Mesenchymal stem cell (in vitro differentiated cells and primary cell): ENCODE measurements at regions not wholly inside any gene's neighbourhood (a gene's known extent, or its start where the extent isn't known, plus 50 kb on each side); places are given as distances from the start of the nearest gene placed in this dataset.

ENCODE experiments used
- DNase-seq: peaks from one replicate; pipeline ENCODE4 v3.0.0-alpha.2; 2013
- H2AFZ ChIP-seq: one replicate; pipeline ENCODE4 v1.6.1; 2013; ENCODE audit warnings: low read depth, mild to moderate bottlenecking, control low read depth, inconsistent platforms, low read length, moderate library complexity
- H2AK5ac ChIP-seq: 2 replicates; pipeline ENCODE4 v1.6.1; 2013; ENCODE audit warnings: low read length, moderate library complexity, mild to moderate bottlenecking, inconsistent platforms; ENCODE audit not compliant: severe bottlenecking
- H2BK120ac ChIP-seq: one replicate; pipeline ENCODE4 v1.6.1; 2013; ENCODE audit warnings: low read depth, mild to moderate bottlenecking, inconsistent platforms, low read length, moderate library complexity
- H2BK12ac ChIP-seq, 2 experiments: one replicate each; pipeline ENCODE4 v1.6.1; 2013; ENCODE audit warnings: inconsistent platforms in 2 of 2, low read length in 2 of 2, mild to moderate bottlenecking in 2 of 2, moderate library complexity in 2 of 2, control low read depth in 1 of 2
- H2BK15ac ChIP-seq: one replicate; pipeline ENCODE4 v1.6.1; 2013; ENCODE audit warnings: mild to moderate bottlenecking, low read depth, inconsistent platforms; ENCODE audit not compliant: poor library complexity, severe bottlenecking
- H2BK5ac ChIP-seq: 2 replicates; pipeline ENCODE4 v1.6.1; 2013; ENCODE audit warnings: low read depth, mild to moderate bottlenecking, low read length, control low read depth, inconsistent platforms; ENCODE audit not compliant: poor library complexity, severe bottlenecking
- H3K14ac ChIP-seq, 2 experiments: one replicate each; pipeline ENCODE4 v1.6.1; 2013; ENCODE audit warnings: inconsistent platforms in 2 of 2, low read length in 2 of 2, control low read depth in 1 of 2, mild to moderate bottlenecking in 1 of 2, moderate library complexity in 1 of 2
- H3K18ac ChIP-seq, 2 experiments: one replicate each; pipeline ENCODE4 v1.6.1; 2013; ENCODE audit warnings: inconsistent platforms in 2 of 2, low read length in 2 of 2, control low read depth in 1 of 2, low read depth in 1 of 2, mild to moderate bottlenecking in 1 of 2
- H3K23ac ChIP-seq, 2 experiments: one replicate each; pipeline ENCODE4 v1.6.1; 2013; ENCODE audit warnings: inconsistent platforms in 2 of 2, low read length in 2 of 2, mild to moderate bottlenecking in 2 of 2, moderate library complexity in 2 of 2, control low read depth in 1 of 2
- H3K27ac ChIP-seq: 2 replicates; pipeline ENCODE4 v1.5.1; 2013; ENCODE audit warnings: mild to moderate bottlenecking, moderate library complexity, low read length, control low read depth, inconsistent platforms; ENCODE audit not compliant: poor library complexity, severe bottlenecking
- H3K27me3 ChIP-seq, 2 experiments: 2 replicates each; pipeline versions ENCODE4 v1.6.1 to v1.7.0; 2013; ENCODE audit warnings: low read length in 2 of 2, mild to moderate bottlenecking in 2 of 2, moderate library complexity in 2 of 2, control low read depth in 1 of 2, inconsistent platforms in 1 of 2; ENCODE audit not compliant: control insufficient read depth in 1 of 2, insufficient read depth in 1 of 2
- H3K36me3 ChIP-seq, 2 experiments: 2 replicates each; pipeline versions ENCODE4 v1.6.1 to v1.7.0; 2013; ENCODE audit warnings: low read length in 2 of 2, control low read depth in 1 of 2, inconsistent platforms in 1 of 2, low read depth in 1 of 2, mild to moderate bottlenecking in 1 of 2; ENCODE audit not compliant: insufficient read depth in 2 of 2, control insufficient read depth in 1 of 2
- H3K4ac ChIP-seq, 2 experiments: one replicate each; pipeline ENCODE4 v1.6.1; 2013; ENCODE audit warnings: inconsistent platforms in 2 of 2, low read length in 2 of 2, mild to moderate bottlenecking in 2 of 2, moderate library complexity in 2 of 2, control low read depth in 1 of 2, low read depth in 1 of 2
- H3K4me1 ChIP-seq: 2 replicates; pipeline ENCODE4 v1.6.1; 2013; ENCODE audit warnings: low read depth, low read length, control low read depth; ENCODE audit not compliant: control insufficient read depth, insufficient read depth
- H3K4me2 ChIP-seq: 2 replicates; pipeline ENCODE4 v1.6.1; 2013; ENCODE audit warnings: low read length, mild to moderate bottlenecking, inconsistent platforms; ENCODE audit not compliant: poor library complexity, severe bottlenecking
- H3K4me3 ChIP-seq, 2 experiments: 2 replicates each; pipeline versions ENCODE4 v1.5.1 to v1.7.0; 2013; ENCODE audit warnings: low read length in 2 of 2, mild to moderate bottlenecking in 2 of 2, control low read depth in 1 of 2, low read depth in 1 of 2; ENCODE audit not compliant: insufficient read depth in 1 of 2
- H3K79me1 ChIP-seq: replicated peaks from 2 replicates; pipeline ENCODE4 v1.6.1; 2013; ENCODE audit warnings: mild to moderate bottlenecking, control low read depth, low read length, inconsistent platforms; ENCODE audit not compliant: poor library complexity, severe bottlenecking
- H3K9ac ChIP-seq: 2 replicates; pipeline ENCODE4 v1.7.0; 2013; ENCODE audit warnings: mild to moderate bottlenecking, low read length, moderate library complexity
- H3K9me3 ChIP-seq: 2 replicates; pipeline ENCODE4 v1.7.0; 2013; ENCODE audit warnings: mild to moderate bottlenecking, low read length; ENCODE audit not compliant: control insufficient read depth
- H4K8ac ChIP-seq: one replicate; pipeline ENCODE4 v1.6.1; 2013; ENCODE audit warnings: inconsistent platforms, mild to moderate bottlenecking, low read length, moderate library complexity
- H4K91ac ChIP-seq: one replicate; pipeline ENCODE4 v1.6.1; 2013; ENCODE audit warnings: mild to moderate bottlenecking, low read length, inconsistent platforms
- WGBS: methylation state at CpG from one replicate; pipeline ENCODE4 v1.1.7; 2013; ENCODE audit warnings: mixed read lengths; 5-methylcytosine and 5-hydroxymethylcytosine counted together

- no peak overlapping the region for H2AK5ac ChIP-seq
- no peak overlapping the region for H2AFZ ChIP-seq
- no peak for DNase-seq
- H3K9ac ChIP-seq: no peak overlapping the region
- no peak overlapping the region for H2BK15ac ChIP-seq
- no peak overlapping the region for H3K18ac ChIP-seq
- H2BK12ac ChIP-seq: peak overlapping the region in 1 of 2 experiments; percentile 43
- H3K36me3 ChIP-seq: no peaks in the 10 kb centered on the region
- no peaks in the 10 kb centered on the region for H3K27me3 ChIP-seq
- no peaks in the 10 kb centered on the region for H3K4me1 ChIP-seq
- H3K23ac ChIP-seq: no peak overlapping the region
- H3K4ac ChIP-seq: no peak overlapping the region
- H3K27ac ChIP-seq: no peak overlapping the region
- WGBS: 77% methylated on average over 2 of the region's 3 CpGs
- peaks cover 19% of the 10 kb centered on the region for H3K79me1 ChIP-seq
- no peak overlapping the region for H2BK5ac ChIP-seq
- no peak overlapping the region for H2BK120ac ChIP-seq
- no peaks in the 10 kb centered on the region for H3K9me3 ChIP-seq
- H4K91ac ChIP-seq: no peak overlapping the region
- H3K4me2 ChIP-seq: no peak overlapping the region
- no peak overlapping the region for H4K8ac ChIP-seq
- no peak overlapping the region for H3K4me3 ChIP-seq
- no peak overlapping the region for H3K14ac ChIP-seq
Measured at GRCh38 chr10:114723991-114724715, 66.1 kb upstream of the ABLIM1 start.

- H3K27ac ChIP-seq: no peak overlapping the region
- 89% methylated on average over 3 of the region's 3 CpGs for WGBS
- no peak overlapping the region for H3K4ac ChIP-seq
- H4K8ac ChIP-seq: no peak overlapping the region
- H3K4me3 ChIP-seq: no peak overlapping the region
- H2AK5ac ChIP-seq: no peak overlapping the region
- H3K18ac ChIP-seq: no peak overlapping the region
- peaks cover 19% of the 10 kb centered on the region for H3K79me1 ChIP-seq
- H3K9ac ChIP-seq: no peak overlapping the region
- H2BK5ac ChIP-seq: no peak overlapping the region
- no peaks in the 10 kb centered on the region for H3K27me3 ChIP-seq
- H2BK120ac ChIP-seq: no peak overlapping the region
- no peak overlapping the region for H3K23ac ChIP-seq
- H4K91ac ChIP-seq: no peak overlapping the region
- H2BK15ac ChIP-seq: no peak overlapping the region
- no peak overlapping the region for H2BK12ac ChIP-seq
- H3K36me3 ChIP-seq: no peaks in the 10 kb centered on the region
- H3K4me1 ChIP-seq: no peaks in the 10 kb centered on the region
- DNase-seq: no peak
- H2AFZ ChIP-seq: no peak overlapping the region
- no peak overlapping the region for H3K4me2 ChIP-seq
- H3K14ac ChIP-seq: no peak overlapping the region
- no peaks in the 10 kb centered on the region for H3K9me3 ChIP-seq
Measured at GRCh38 chr10:114724716-114725106, 66.6 kb upstream of the ABLIM1 start.

- DNase-seq: no peak
- no peak overlapping the region for H2AK5ac ChIP-seq
- no peaks in the 10 kb centered on the region for H3K27me3 ChIP-seq
- no peaks in the 10 kb centered on the region for H3K36me3 ChIP-seq
- 79% methylated on average over 3 of the region's 3 CpGs for WGBS
- no peaks in the 10 kb centered on the region for H3K9me3 ChIP-seq
- no peak overlapping the region for H3K14ac ChIP-seq
- peaks cover 14% of the 10 kb centered on the region for H3K79me1 ChIP-seq
- no peak overlapping the region for H4K8ac ChIP-seq
- H3K23ac ChIP-seq: no peak overlapping the region
- H2BK12ac ChIP-seq: no peak overlapping the region
- H3K18ac ChIP-seq: no peak overlapping the region
- H3K4me3 ChIP-seq: no peak overlapping the region
- no peaks in the 10 kb centered on the region for H3K4me1 ChIP-seq
- no peak overlapping the region for H3K27ac ChIP-seq
- H4K91ac ChIP-seq: no peak overlapping the region
- no peak overlapping the region for H3K9ac ChIP-seq
- H2BK15ac ChIP-seq: no peak overlapping the region
- H2BK5ac ChIP-seq: no peak overlapping the region
- H2AFZ ChIP-seq: no peak overlapping the region
- no peak overlapping the region for H3K4ac ChIP-seq
- no peak overlapping the region for H3K4me2 ChIP-seq
- H2BK120ac ChIP-seq: no peak overlapping the region
Measured at GRCh38 chr10:114726820-114727271, 68.8 kb upstream of the ABLIM1 start.

- H4K91ac ChIP-seq: no peak overlapping the region
- no peak overlapping the region for H2AFZ ChIP-seq
- H3K9ac ChIP-seq: no peak overlapping the region
- H2BK15ac ChIP-seq: no peak overlapping the region
- no peak overlapping the region for H2BK120ac ChIP-seq
- no peaks in the 10 kb centered on the region for H3K4me1 ChIP-seq
- DNase-seq: no peak
- H3K4me3 ChIP-seq: no peak overlapping the region
- no peak overlapping the region for H2BK5ac ChIP-seq
- H3K4me2 ChIP-seq: no peak overlapping the region
- H3K9me3 ChIP-seq: no peaks in the 10 kb centered on the region
- no peak overlapping the region for H3K4ac ChIP-seq
- no peak overlapping the region for H3K18ac ChIP-seq
- no CpG with 5 or more reads among the region's 4 CpGs for WGBS
- H3K23ac ChIP-seq: no peak overlapping the region
- peaks cover 10% of the 10 kb centered on the region for H3K79me1 ChIP-seq
- H3K27ac ChIP-seq: no peak overlapping the region
- no peak overlapping the region for H2BK12ac ChIP-seq
- no peaks in the 10 kb centered on the region for H3K27me3 ChIP-seq
- H4K8ac ChIP-seq: no peak overlapping the region
- H3K36me3 ChIP-seq: no peaks in the 10 kb centered on the region
- no peak overlapping the region for H2AK5ac ChIP-seq
- no peak overlapping the region for H3K14ac ChIP-seq
Measured at GRCh38 chr10:114728325-114728724, 70.2 kb upstream of the ABLIM1 start.
